GM12891 (cell line): ENCODE measurements at regions not wholly inside any gene's neighbourhood (a gene's known extent, or its start where the extent isn't known, plus 50 kb on each side); places are given as distances from the start of the nearest gene placed in this dataset.

ENCODE experiments used
- POLR2A ChIP-seq: IDR thresholded peaks from 2 replicates; pipeline ENCODE4 v1.6.1; 2011; ENCODE audit warnings: low read depth, low read length, control low read depth
- POLR2AphosphoS5 ChIP-seq: IDR thresholded peaks from 2 replicates; pipeline ENCODE4 v1.6.1; 2011; ENCODE audit warnings: low read depth, low read length, control low read depth
- POU2F2 ChIP-seq: IDR thresholded peaks from 2 replicates; pipeline ENCODE4 v1.6.1; 2011; ENCODE audit warnings: low read depth, mild to moderate bottlenecking, control low read depth, low read length, moderate library complexity
- SPI1 ChIP-seq: IDR thresholded peaks from 2 replicates; pipeline ENCODE4 v1.6.1; 2011; ENCODE audit warnings: low read depth, low read length, control low read depth
- TAF1 ChIP-seq: IDR thresholded peaks from 2 replicates; pipeline ENCODE4 v1.6.1; 2011; ENCODE audit warnings: low read depth, low read length, control low read depth

GRCh38 chrX:95953564-95953963 is 731.1 kb upstream of the DIAPH2 start:
- TF ChIP-seq POLR2A (no peak), SPI1 (no peak), POLR2AphosphoS5 (no peak), TAF1 (no peak), POU2F2 (no peak)
